H1 (cell line): ENCODE measurements at regions not wholly inside any gene's neighbourhood (a gene's known extent, or its start where the extent isn't known, plus 50 kb on each side); places are given as distances from the start of the nearest gene placed in this dataset.
"Not testable (repeated sequence)": the region's sequence is repeated elsewhere in the genome, so short reads cannot be mapped to it uniquely, and the experiment has no call there.

Source experiments
- CTCF ChIA-PET: fragments of 300-600 bp; sonication (Branson Sonifier 250); formaldehyde crosslinking; loops from one replicate; lab custom pipeline; 2021; ENCODE audit not compliant: partially characterized antibody; lab: Charles Lee
- POLR2A ChIA-PET: fragments of 300-600 bp; sonication (Branson Sonifier 250); formaldehyde crosslinking; loops from one replicate; lab custom pipeline; 2021; ENCODE audit warnings: inconsistent platforms; ENCODE audit not compliant: partially characterized antibody; lab: Charles Lee
- DNase-seq, 2 experiments: peaks; one replicate each; pipeline versions ENCODE4 v3.0.0 to v3.0.0-alpha.2; 2010 to 2022; ENCODE audit warnings: low spot score in 2 of 2, low read depth in 1 of 2, mixed read lengths in 1 of 2
- FAIRE-seq: peaks from 2 replicates; lab custom pipeline; 2011; peaks lifted over from hg19 to GRCh38; lab: Jason Lieb, UNC
- H2AFZ ChIP-seq: 2 replicates; pipeline ENCODE4 v1.8.1; 2012; ENCODE audit warnings: low read length, inconsistent platforms
- H2AK5ac ChIP-seq: 2 replicates; pipeline ENCODE4 v1.6.1; 2013; ENCODE audit warnings: low read depth, low read length
- H2BK120ac ChIP-seq: replicated peaks from 2 replicates; pipeline ENCODE3; 2013; ENCODE audit warnings: low read depth, low read length, inconsistent platforms
- H2BK12ac ChIP-seq: 2 replicates; pipeline ENCODE4 v1.6.1; 2013; ENCODE audit warnings: low read depth, low read length
- H2BK15ac ChIP-seq: 2 replicates; pipeline ENCODE4 v1.6.1; 2013; ENCODE audit warnings: low read length
- H2BK20ac ChIP-seq: 2 replicates; pipeline ENCODE4 v1.6.1; 2013; ENCODE audit warnings: low read length
- H2BK5ac ChIP-seq: 2 replicates; pipeline ENCODE4 v1.6.1; 2013; ENCODE audit warnings: low read depth, low read length
- H3K14ac ChIP-seq: 2 replicates; pipeline ENCODE4 v1.6.1; 2013; ENCODE audit warnings: inconsistent platforms; ENCODE audit not compliant: insufficient read length
- H3K18ac ChIP-seq: 2 replicates; pipeline ENCODE4 v1.6.1; 2013; ENCODE audit warnings: low read length; ENCODE audit errors: extremely low read depth
- H3K23ac ChIP-seq: 2 replicates; pipeline ENCODE4 v1.6.1; 2013; ENCODE audit warnings: inconsistent platforms; ENCODE audit not compliant: insufficient read length
- H3K23me2 ChIP-seq: 2 replicates; pipeline ENCODE4 v1.6.1; 2013; ENCODE audit warnings: low read depth, low read length
- H3K27ac ChIP-seq: 2 replicates; pipeline ENCODE4 v1.6.1; 2011; ENCODE audit warnings: low read depth, low read length, inconsistent platforms
- H3K27me3 ChIP-seq, 4 experiments: replicated peaks in 1 of 4; 1 replicate in 1 of 4; 2 replicates in 3 of 4; pipeline versions ENCODE4 v1.6.1 to v1.8.1; 2011 to 2013; ENCODE audit warnings: low read length in 3 of 4, mild to moderate bottlenecking in 3 of 4, inconsistent platforms in 2 of 4, mixed read lengths in 2 of 4, moderate library complexity in 1 of 4; ENCODE audit not compliant: control insufficient read depth in 3 of 4, insufficient read depth in 3 of 4; ENCODE audit errors: extremely low read depth in 1 of 4
- H3K36me3 ChIP-seq, 4 experiments: 2 replicates each; pipeline versions ENCODE4 v1.6.1 to v1.8.1; 2011 to 2013; ENCODE audit warnings: mild to moderate bottlenecking in 4 of 4, low read length in 3 of 4, moderate library complexity in 2 of 4, control low read depth in 1 of 4, inconsistent platforms in 1 of 4; ENCODE audit not compliant: insufficient read depth in 4 of 4, control insufficient read depth in 2 of 4
- H3K4ac ChIP-seq: replicated peaks from 2 replicates; pipeline ENCODE3; 2013; ENCODE audit warnings: low read length, low read depth, mixed read lengths, inconsistent platforms; ENCODE audit not compliant: insufficient read length
- H3K4me1 ChIP-seq, 4 experiments: replicated peaks in 1 of 4; 1 replicate in 1 of 4; 2 replicates in 3 of 4; pipeline versions ENCODE4 v1.6.1 to v1.8.1; 2011 to 2013; ENCODE audit warnings: low read length in 3 of 4, inconsistent platforms in 2 of 4, mixed read lengths in 1 of 4; ENCODE audit not compliant: insufficient read depth in 4 of 4, control insufficient read depth in 3 of 4
- H3K4me2 ChIP-seq, 2 experiments: 2 replicates each; pipeline versions ENCODE4 v1.6.1 to v1.8.1; 2011 to 2013; ENCODE audit warnings: low read depth in 2 of 2, low read length in 2 of 2, control low read depth in 1 of 2, inconsistent platforms in 1 of 2, mild to moderate bottlenecking in 1 of 2; ENCODE audit not compliant: insufficient read depth in 1 of 2
- H3K4me3 ChIP-seq, 4 experiments: fragments of 200-600, 300-600 bp in 1 of 4; sonication (generic), shearing (Covaris generic), sonication (Bioruptor Twin) in 1 of 4; 2 replicates each; pipeline versions ENCODE4 v1.5.1 to v1.8.1; 2011 to 2016; ENCODE audit warnings: low read length in 4 of 4, low read depth in 3 of 4, control low read depth in 2 of 4, inconsistent platforms in 2 of 4, mild to moderate bottlenecking in 2 of 4, mixed read lengths in 1 of 4, moderate library complexity in 1 of 4; ENCODE audit not compliant: insufficient read depth in 2 of 4; ENCODE audit errors: extremely low read depth in 1 of 4
- H3K56ac ChIP-seq: replicated peaks from 2 replicates; pipeline ENCODE3; 2013; ENCODE audit warnings: low read depth, mild to moderate bottlenecking, mixed read lengths, low read length, inconsistent platforms; ENCODE audit not compliant: insufficient read length
- H3K79me1 ChIP-seq: 2 replicates; pipeline ENCODE4 v1.6.1; 2013; ENCODE audit warnings: low read depth, low read length, control low read depth
- H3K79me2 ChIP-seq, 2 experiments: 2 replicates each; pipeline versions ENCODE4 v1.6.1 to v1.8.1; 2012 to 2013; ENCODE audit warnings: low read length in 2 of 2, mild to moderate bottlenecking in 2 of 2, inconsistent platforms in 1 of 2; ENCODE audit not compliant: insufficient read depth in 2 of 2, control insufficient read depth in 1 of 2
- H3K9ac ChIP-seq, 4 experiments: replicated peaks in 1 of 4; 1 replicate in 1 of 4; 2 replicates in 3 of 4; pipeline versions ENCODE4 v1.6.1 to v1.8.1; 2011 to 2013; ENCODE audit warnings: low read depth in 3 of 4, low read length in 3 of 4, control low read depth in 2 of 4, mild to moderate bottlenecking in 2 of 4, moderate library complexity in 2 of 4, inconsistent platforms in 1 of 4; ENCODE audit errors: extremely low read depth in 1 of 4
- H3K9me3 ChIP-seq, 2 experiments: 2 replicates each; pipeline versions ENCODE4 v1.6.1 to v1.8.1; 2012 to 2013; ENCODE audit warnings: mild to moderate bottlenecking in 2 of 2, moderate library complexity in 2 of 2, control low read depth in 1 of 2, inconsistent platforms in 1 of 2, low read depth in 1 of 2, low read length in 1 of 2, mixed read lengths in 1 of 2; ENCODE audit not compliant: insufficient read depth in 2 of 2
- H4K20me1 ChIP-seq, 2 experiments: replicated peaks in 1 of 2; 2 replicates each; pipeline versions ENCODE3 to v1.8.1; 2011 to 2013; ENCODE audit warnings: inconsistent platforms in 2 of 2, low read length in 2 of 2, mild to moderate bottlenecking in 1 of 2; ENCODE audit not compliant: insufficient read depth in 2 of 2, control insufficient read depth in 1 of 2
- H4K5ac ChIP-seq: 2 replicates; pipeline ENCODE4 v1.6.1; 2013; ENCODE audit warnings: low read length, low read depth, mixed read lengths, inconsistent platforms; ENCODE audit not compliant: insufficient read length
- H4K8ac ChIP-seq: 2 replicates; pipeline ENCODE4 v1.8.0; 2013; ENCODE audit warnings: mild to moderate bottlenecking, moderate library complexity, low read length, inconsistent platforms; ENCODE audit not compliant: insufficient read depth; ENCODE audit errors: extremely low read depth
- H4K91ac ChIP-seq: replicated peaks from 2 replicates; pipeline ENCODE3; 2013; ENCODE audit warnings: low read length, mixed read lengths, inconsistent platforms; ENCODE audit not compliant: insufficient read length
- CTCF ChIP-seq, 3 experiments: IDR thresholded peaks; 1 replicate in 2 of 3; 2 replicates in 1 of 3; pipeline versions ENCODE4 v1.5.1 to v1.6.1; 2011; ENCODE audit warnings: low read length in 3 of 3, mild to moderate bottlenecking in 3 of 3, inconsistent platforms in 2 of 3, low read depth in 1 of 3, moderate library complexity in 1 of 3; ENCODE audit not compliant: insufficient read depth in 1 of 3; ENCODE audit errors: control extremely low read depth in 1 of 3
- RAD21 ChIP-seq, 2 experiments: IDR thresholded peaks in 1 of 2; conservative IDR thresholded peaks in 1 of 2; 2 replicates each; pipeline ENCODE4 v1.6.1; 2011; ENCODE audit warnings: low read depth in 2 of 2, low read length in 2 of 2, improper control_type of control experiment in 1 of 2, inconsistent platforms in 1 of 2, mild to moderate bottlenecking in 1 of 2, moderate library complexity in 1 of 2
- WGBS, 2 experiments: shearing (Covaris generic) in 1 of 2; methylation state at CpG; one replicate each; pipeline versions ENCODE4 v1.1.6 to v1.1.7; 2013 to 2015; ENCODE audit warnings: low lambda C conversion rate in 2 of 2, mixed read lengths in 2 of 2, inconsistent platforms in 1 of 2, low coverage in 1 of 2, missing lambda C conversion rate in 1 of 2; ENCODE audit not compliant: insufficient replicate concordance in 2 of 2, insufficient coverage in 1 of 2, insufficient read length in 1 of 2; ENCODE audit errors: extremely low coverage in 1 of 2, missing lambda C conversion rate in 1 of 2; 5-methylcytosine and 5-hydroxymethylcytosine counted together

GRCh38 chr1:148371551-148371994 is 111.5 kb downstream of the PPIAL4G start:
- WGBS, 2 experiments: 52% methylated on average over 4 of the region's 4 CpGs; no CpG with 5 or more reads in 1 of the 2 experiments
- H3K9me3 ChIP-seq, H3K27me3 ChIP-seq, H3K23ac ChIP-seq, H3K27ac ChIP-seq, H2BK20ac ChIP-seq, H2BK12ac ChIP-seq, H3K36me3 ChIP-seq, H3K79me1 ChIP-seq, H3K9ac ChIP-seq, H4K20me1 ChIP-seq, H3K23me2 ChIP-seq, H3K56ac ChIP-seq, H4K5ac ChIP-seq, H2BK120ac ChIP-seq, H2BK15ac ChIP-seq, H4K8ac ChIP-seq, H3K18ac ChIP-seq, H3K4me2 ChIP-seq, H2BK5ac ChIP-seq, H3K79me2 ChIP-seq, H3K4me1 ChIP-seq, H4K91ac ChIP-seq, FAIRE-seq, H2AK5ac ChIP-seq, H3K4ac ChIP-seq, H3K14ac ChIP-seq, H3K4me3 ChIP-seq: not testable (repeated sequence)
- CTCF ChIA-PET: interaction anchor here (0.6 to 1.8 kb wide), 9 partner anchors 8 to 481 kb away, joined by 3 to 6 read pairs (median 4); no protein-coding TSS in a partner anchor
- POLR2A ChIA-PET: interaction anchor here (1.3 kb wide), 1 partner anchor 108 kb away, joined by 3 read pairs; no protein-coding TSS in a partner anchor
- peak overlapping the region; percentile 76; the same call in 1 of the 2 replicates for H2AFZ ChIP-seq
- DNase-seq: peak in 1 of 2 experiments; percentile 70
- TF ChIP-seq RAD21 (IDR thresholded peaks at IDR 0.05 in 1 of 2, conservative IDR thresholded peaks at IDR 0.05 in 1 of 2; ENCODE audit: low read depth in 2 of 2, low read length in 2 of 2) (peak; percentile 85 to 86), CTCF (IDR thresholded peaks at IDR 0.05; ENCODE audit: control extremely low read depth in 1 of 3, insufficient read depth in 1 of 3, low read depth in 1 of 3, low read length in 3 of 3) (peak; percentile 47 to 70 (median 68))
